ENCODE measurements at regions not wholly inside any gene's neighbourhood (a gene's known extent, or its start where the extent isn't known, plus 50 kb on each side); places are given as distances from the start of the nearest gene placed in this dataset.

DNA sequence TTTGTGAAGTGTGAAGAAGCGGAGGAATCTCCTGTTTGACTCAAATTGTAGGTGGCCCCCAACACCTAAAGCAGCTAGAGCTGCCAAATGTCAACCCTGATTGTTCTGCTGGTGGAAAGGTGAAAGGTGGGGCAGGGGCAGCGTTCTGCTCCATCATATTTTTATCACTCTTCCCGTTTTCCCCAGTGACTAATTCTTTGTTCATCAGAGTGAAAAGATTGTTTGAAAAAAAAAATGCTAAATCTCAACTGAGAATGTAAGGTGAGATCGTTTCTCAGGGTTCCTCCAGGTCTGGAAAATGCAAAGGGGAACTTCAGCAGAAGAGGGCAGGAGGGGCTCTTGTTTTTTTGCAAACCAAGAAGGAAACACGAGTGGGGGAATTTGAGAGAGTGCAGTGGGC lies 137.7 kb downstream of the MN1 start:
- peak overlapping the region; percentile 87 for H3K27ac ChIP-seq (replicated peaks)
- H3K9me3 ChIP-seq (replicated peaks): peaks cover 11% of the 10 kb centered on the region

GRCh38 chr22:27666272-27666997 lies 135.1 kb downstream of the MN1 start:
- no peak for DNase-seq
- peak overlapping the region; percentile 53 for H3K27ac ChIP-seq (replicated peaks)
- H3K9me3 ChIP-seq (replicated peaks): peaks cover 11% of the 10 kb centered on the region
- H3K27me3 ChIP-seq (ENCODE audit: low read depth): no peaks in the 10 kb centered on the region
- no peak for TF ChIP-seq CTCF (IDR thresholded peaks at IDR 0.05; ENCODE audit: borderline replicate concordance)
- peaks cover 45% of the 10 kb centered on the region for H3K4me1 ChIP-seq
- no peak overlapping the region for H3K4me3 ChIP-seq
- intact Hi-C loops (cut with micrococcal nuclease): loop anchor here (10.0 kb wide), 1 partner anchor 128 kb away; no protein-coding TSS in a partner anchor
- H3K36me3 ChIP-seq: no peaks in the 10 kb centered on the region

More for the DNA sequence above, 137.7 kb downstream of the MN1 start:
- no peak for TF ChIP-seq CTCF (IDR thresholded peaks at IDR 0.05; ENCODE audit: borderline replicate concordance)
- DNase-seq: no peak
- Histone ChIP-seq H3K27me3 (ENCODE audit: low read depth) (no peaks in the 10 kb centered on the region), H3K4me1 (peaks cover 19% of the 10 kb centered on the region), H3K36me3 (no peaks in the 10 kb centered on the region), H3K4me3 (no peak overlapping the region)
- intact Hi-C loops (cut with micrococcal nuclease): loop anchor here (10.0 kb wide), 1 partner anchor 131 kb away; no protein-coding TSS in a partner anchor

- TF ChIP-seq CTCF (IDR thresholded peaks at IDR 0.05; ENCODE audit: borderline replicate concordance): no peak
- no peak for DNase-seq
- Histone ChIP-seq H3K27ac (replicated peaks) (peak overlapping the region; percentile 53), H3K4me1 (peaks cover 44% of the 10 kb centered on the region), H3K27me3 (ENCODE audit: low read depth) (no peaks in the 10 kb centered on the region), H3K36me3 (no peaks in the 10 kb centered on the region), H3K9me3 (replicated peaks) (peaks cover 11% of the 10 kb centered on the region), H3K4me3 (no peak overlapping the region)
- intact Hi-C loops (cut with micrococcal nuclease): loop anchor here (10.0 kb wide), 1 partner anchor 128 kb away; no protein-coding TSS in a partner anchor
Measured at GRCh38 chr22:27667121-27667843, 134.3 kb downstream of the MN1 start.

- H3K4me3 ChIP-seq: no peak overlapping the region
- no peaks in the 10 kb centered on the region for H3K36me3 ChIP-seq
- intact Hi-C loops (cut with micrococcal nuclease): loop anchor here (10.0 kb wide), 1 partner anchor 126 kb away; no protein-coding TSS in a partner anchor
- peaks cover 45% of the 10 kb centered on the region for H3K4me1 ChIP-seq
- H3K27ac ChIP-seq (replicated peaks): peak overlapping the region; percentile 94
- no peak for TF ChIP-seq CTCF (IDR thresholded peaks at IDR 0.05; ENCODE audit: borderline replicate concordance)
- H3K9me3 ChIP-seq (replicated peaks): peaks cover 11% of the 10 kb centered on the region
- peak; percentile 87 for DNase-seq
- H3K27me3 ChIP-seq (ENCODE audit: low read depth): no peaks in the 10 kb centered on the region
Measured at GRCh38 chr22:27668828-27669797, 132.4 kb downstream of the MN1 start.

All from left ventricle myocardium inferior (tissue), 1 donor.